ENCODE measurements at regions not wholly inside any gene's neighbourhood (a gene's known extent, or its start where the extent isn't known, plus 50 kb on each side); places are given as distances from the start of the nearest gene placed in this dataset.

DNA sequence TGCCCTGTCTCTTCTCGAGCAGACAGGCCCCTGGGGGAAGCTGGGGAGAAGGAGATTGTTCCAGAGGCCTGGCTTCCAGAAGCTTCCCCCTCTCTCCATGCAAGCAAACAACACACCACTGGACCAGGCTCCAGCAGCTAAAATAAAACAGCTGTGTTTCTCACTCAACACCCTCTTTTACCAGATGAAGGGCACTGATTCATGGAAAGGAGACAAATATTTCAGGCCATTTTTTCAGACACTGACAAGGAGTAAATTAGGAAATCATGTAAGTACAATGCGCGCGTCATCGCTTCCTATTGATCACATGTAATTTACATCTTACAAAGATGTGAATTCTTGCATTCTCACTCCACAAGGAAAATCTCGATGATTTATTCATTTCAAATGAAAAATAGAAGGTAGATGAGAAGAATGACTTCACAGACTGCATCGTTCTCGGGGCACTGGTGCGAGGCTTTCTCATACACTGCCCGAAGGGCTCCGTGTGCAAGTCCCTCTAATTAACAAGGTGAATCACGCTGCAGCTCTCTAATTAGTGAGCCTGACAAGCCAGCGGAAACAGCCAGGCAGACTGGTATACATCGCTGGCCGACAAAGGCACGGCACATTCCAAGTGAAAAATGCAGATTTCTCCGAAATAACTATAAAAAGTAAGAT is 153.6 kb downstream of the KCTD15 start:
- Mint-ChIP-seq H3K4me3 (no peak overlapping the region), H3K27ac (no peak overlapping the region; the same call in 1 of the 2 replicates), H3K4me1 (peaks cover 15% of the 10 kb centered on the region; the same call in 1 of the 2 replicates), H3K9me3 (no peaks in the 10 kb centered on the region), H3K36me3 (no peaks in the 10 kb centered on the region), H3K27me3 (ENCODE audit: low read depth) (0 out of 2 replicates have a peak, but pooled peaks cover 2% of the 10 kb centered on the region)
- TF ChIP-seq, protein P1, sequence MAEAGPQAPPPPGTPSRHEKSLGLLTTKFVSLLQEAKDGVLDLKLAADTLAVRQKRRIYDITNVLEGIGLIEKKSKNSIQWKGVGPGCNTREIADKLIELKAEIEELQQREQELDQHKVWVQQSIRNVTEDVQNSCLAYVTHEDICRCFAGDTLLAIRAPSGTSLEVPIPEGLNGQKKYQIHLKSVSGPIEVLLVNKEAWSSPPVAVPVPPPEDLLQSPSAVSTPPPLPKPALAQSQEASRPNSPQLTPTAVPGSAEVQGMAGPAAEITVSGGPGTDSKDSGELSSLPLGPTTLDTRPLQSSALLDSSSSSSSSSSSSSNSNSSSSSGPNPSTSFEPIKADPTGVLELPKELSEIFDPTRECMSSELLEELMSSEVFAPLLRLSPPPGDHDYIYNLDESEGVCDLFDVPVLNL (CRISPR knock-in tag; IDR thresholded peaks at IDR 0.05; ENCODE audit: borderline replicate concordance, low read depth) = no peak
- no peak for ATAC-seq
- DNase-seq (ENCODE audit: low spot score) = no peak
- CTCF ChIA-PET = no interaction called here
- POLR2A ChIA-PET = no interaction called here

- Mint-ChIP-seq H3K9me3 (no peaks in the 10 kb centered on the region), H3K4me1 (peaks cover 12% of the 10 kb centered on the region; the same call in 1 of the 2 replicates), H3K4me3 (no peak overlapping the region), H3K27me3 (ENCODE audit: low read depth) (0 out of 2 replicates have a peak, but pooled peaks cover 2% of the 10 kb centered on the region), H3K27ac (no peak overlapping the region), H3K36me3 (no peaks in the 10 kb centered on the region)
- no peak for DNase-seq (ENCODE audit: low spot score)
- ChIA-PET POLR2A (no interaction called here), CTCF (interaction anchor here (0.5 to 1.6 kb wide), 5 partner anchors 18 to 175 kb away, joined by 3 to 6 read pairs (median 3); no protein-coding TSS in a partner anchor)
- TF ChIP-seq SMAD3 (CRISPR knock-in tag; IDR thresholded peaks at IDR 0.05; ENCODE audit: borderline replicate concordance) (no peak), MYBL2 (CRISPR knock-in tag; IDR thresholded peaks at IDR 0.05) (no peak), CTCF (IDR thresholded peaks at IDR 0.05) (no peak), JAZF1 (CRISPR knock-in tag; IDR thresholded peaks at IDR 0.05) (no peak), ATF2 (CRISPR knock-in tag; IDR thresholded peaks at IDR 0.05; ENCODE audit: borderline replicate concordance, low read depth) (no peak), NR2C2 (CRISPR knock-in tag; IDR thresholded peaks at IDR 0.05) (no peak), NR3C1 (CRISPR knock-in tag; conservative IDR thresholded peaks at IDR 0.05; ENCODE audit: low read depth) (no peak), ZNF671 (CRISPR knock-in tag; IDR thresholded peaks at IDR 0.05) (no peak), MXD4 (CRISPR knock-in tag; IDR thresholded peaks at IDR 0.05; ENCODE audit: borderline replicate concordance) (no peak), TP53 (CRISPR knock-in tag; IDR thresholded peaks at IDR 0.05) (no peak), NR1H2 (CRISPR knock-in tag; IDR thresholded peaks at IDR 0.05) (no peak), CBFB (CRISPR knock-in tag; IDR thresholded peaks at IDR 0.05; ENCODE audit: low read depth) (no peak)
- TF ChIP-seq, protein P2, sequence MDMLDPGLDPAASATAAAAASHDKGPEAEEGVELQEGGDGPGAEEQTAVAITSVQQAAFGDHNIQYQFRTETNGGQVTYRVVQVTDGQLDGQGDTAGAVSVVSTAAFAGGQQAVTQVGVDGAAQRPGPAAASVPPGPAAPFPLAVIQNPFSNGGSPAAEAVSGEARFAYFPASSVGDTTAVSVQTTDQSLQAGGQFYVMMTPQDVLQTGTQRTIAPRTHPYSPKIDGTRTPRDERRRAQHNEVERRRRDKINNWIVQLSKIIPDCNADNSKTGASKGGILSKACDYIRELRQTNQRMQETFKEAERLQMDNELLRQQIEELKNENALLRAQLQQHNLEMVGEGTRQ (CRISPR knock-in tag; IDR thresholded peaks at IDR 0.05) = no peak
- TF ChIP-seq, protein P1 (CRISPR knock-in tag; IDR thresholded peaks at IDR 0.05; ENCODE audit: borderline replicate concordance, low read depth) = no peak
- TF ChIP-seq, protein P3, sequence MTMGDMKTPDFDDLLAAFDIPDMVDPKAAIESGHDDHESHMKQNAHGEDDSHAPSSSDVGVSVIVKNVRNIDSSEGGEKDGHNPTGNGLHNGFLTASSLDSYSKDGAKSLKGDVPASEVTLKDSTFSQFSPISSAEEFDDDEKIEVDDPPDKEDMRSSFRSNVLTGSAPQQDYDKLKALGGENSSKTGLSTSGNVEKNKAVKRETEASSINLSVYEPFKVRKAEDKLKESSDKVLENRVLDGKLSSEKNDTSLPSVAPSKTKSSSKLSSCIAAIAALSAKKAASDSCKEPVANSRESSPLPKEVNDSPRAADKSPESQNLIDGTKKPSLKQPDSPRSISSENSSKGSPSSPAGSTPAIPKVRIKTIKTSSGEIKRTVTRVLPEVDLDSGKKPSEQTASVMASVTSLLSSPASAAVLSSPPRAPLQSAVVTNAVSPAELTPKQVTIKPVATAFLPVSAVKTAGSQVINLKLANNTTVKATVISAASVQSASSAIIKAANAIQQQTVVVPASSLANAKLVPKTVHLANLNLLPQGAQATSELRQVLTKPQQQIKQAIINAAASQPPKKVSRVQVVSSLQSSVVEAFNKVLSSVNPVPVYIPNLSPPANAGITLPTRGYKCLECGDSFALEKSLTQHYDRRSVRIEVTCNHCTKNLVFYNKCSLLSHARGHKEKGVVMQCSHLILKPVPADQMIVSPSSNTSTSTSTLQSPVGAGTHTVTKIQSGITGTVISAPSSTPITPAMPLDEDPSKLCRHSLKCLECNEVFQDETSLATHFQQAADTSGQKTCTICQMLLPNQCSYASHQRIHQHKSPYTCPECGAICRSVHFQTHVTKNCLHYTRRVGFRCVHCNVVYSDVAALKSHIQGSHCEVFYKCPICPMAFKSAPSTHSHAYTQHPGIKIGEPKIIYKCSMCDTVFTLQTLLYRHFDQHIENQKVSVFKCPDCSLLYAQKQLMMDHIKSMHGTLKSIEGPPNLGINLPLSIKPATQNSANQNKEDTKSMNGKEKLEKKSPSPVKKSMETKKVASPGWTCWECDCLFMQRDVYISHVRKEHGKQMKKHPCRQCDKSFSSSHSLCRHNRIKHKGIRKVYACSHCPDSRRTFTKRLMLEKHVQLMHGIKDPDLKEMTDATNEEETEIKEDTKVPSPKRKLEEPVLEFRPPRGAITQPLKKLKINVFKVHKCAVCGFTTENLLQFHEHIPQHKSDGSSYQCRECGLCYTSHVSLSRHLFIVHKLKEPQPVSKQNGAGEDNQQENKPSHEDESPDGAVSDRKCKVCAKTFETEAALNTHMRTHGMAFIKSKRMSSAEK (CRISPR knock-in tag; IDR thresholded peaks at IDR 0.05; ENCODE audit: borderline replicate concordance) = no peak
- TF ChIP-seq, protein P4, sequence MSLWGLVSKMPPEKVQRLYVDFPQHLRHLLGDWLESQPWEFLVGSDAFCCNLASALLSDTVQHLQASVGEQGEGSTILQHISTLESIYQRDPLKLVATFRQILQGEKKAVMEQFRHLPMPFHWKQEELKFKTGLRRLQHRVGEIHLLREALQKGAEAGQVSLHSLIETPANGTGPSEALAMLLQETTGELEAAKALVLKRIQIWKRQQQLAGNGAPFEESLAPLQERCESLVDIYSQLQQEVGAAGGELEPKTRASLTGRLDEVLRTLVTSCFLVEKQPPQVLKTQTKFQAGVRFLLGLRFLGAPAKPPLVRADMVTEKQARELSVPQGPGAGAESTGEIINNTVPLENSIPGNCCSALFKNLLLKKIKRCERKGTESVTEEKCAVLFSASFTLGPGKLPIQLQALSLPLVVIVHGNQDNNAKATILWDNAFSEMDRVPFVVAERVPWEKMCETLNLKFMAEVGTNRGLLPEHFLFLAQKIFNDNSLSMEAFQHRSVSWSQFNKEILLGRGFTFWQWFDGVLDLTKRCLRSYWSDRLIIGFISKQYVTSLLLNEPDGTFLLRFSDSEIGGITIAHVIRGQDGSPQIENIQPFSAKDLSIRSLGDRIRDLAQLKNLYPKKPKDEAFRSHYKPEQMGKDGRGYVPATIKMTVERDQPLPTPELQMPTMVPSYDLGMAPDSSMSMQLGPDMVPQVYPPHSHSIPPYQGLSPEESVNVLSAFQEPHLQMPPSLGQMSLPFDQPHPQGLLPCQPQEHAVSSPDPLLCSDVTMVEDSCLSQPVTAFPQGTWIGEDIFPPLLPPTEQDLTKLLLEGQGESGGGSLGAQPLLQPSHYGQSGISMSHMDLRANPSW (CRISPR knock-in tag; conservative IDR thresholded peaks at IDR 0.05; ENCODE audit: low read depth) = no peak
- no peak for ATAC-seq
Measured at GRCh38 chr19:33953023-33953422, 156.4 kb downstream of the KCTD15 start.
